Suppressor macrophage treated with lipopolysaccharide for 4 hours (primary cell): ENCODE measurements at regions not wholly inside any gene's neighbourhood (a gene's known extent, or its start where the extent isn't known, plus 50 kb on each side); places are given as distances from the start of the nearest gene placed in this dataset.
"Not testable (repeated sequence)": the region's sequence is repeated elsewhere in the genome, so short reads cannot be mapped to it uniquely, and the experiment has no call there.

ENCODE experiments used
- DNase-seq: peaks from one replicate; pipeline ENCODE4 v3.0.0-alpha.2; 2020

DNA sequence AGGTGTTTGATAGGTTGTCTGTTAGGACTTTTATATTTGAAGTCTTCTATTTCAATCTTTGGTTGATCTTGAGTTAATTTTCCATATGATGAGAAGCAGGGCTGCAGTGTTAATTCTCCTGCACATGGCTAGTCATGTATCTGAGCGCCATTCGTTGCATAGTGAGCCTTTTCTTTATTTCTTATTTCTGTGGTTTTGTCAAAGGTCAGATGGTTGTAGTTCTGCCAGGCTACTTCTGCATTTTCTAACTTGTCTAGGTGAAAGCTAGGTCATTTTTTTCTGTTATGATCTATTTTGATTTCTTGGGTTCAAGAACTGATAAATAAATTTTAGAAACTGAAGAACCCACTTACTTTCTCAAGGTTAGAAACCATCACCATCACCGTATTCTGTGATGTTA is 56.7 kb downstream of the CCDC74A start:
- peak; percentile 10 for DNase-seq

- peak; percentile 58 for DNase-seq
These were observed 57.3 kb downstream of the CCDC74A start for GRCh38 chr2:131584940-131585339.

GRCh38 chr2:131588152-131588873 is 60.6 kb downstream of the CCDC74A start:
- DNase-seq = no peak

- DNase-seq = not testable (repeated sequence)
These were observed 61.4 kb downstream of the CCDC74A start for GRCh38 chr2:131589126-131589525.

GRCh38 chr2:131590366-131590765 is 62.7 kb downstream of the CCDC74A start:
- DNase-seq = no peak

DNA sequence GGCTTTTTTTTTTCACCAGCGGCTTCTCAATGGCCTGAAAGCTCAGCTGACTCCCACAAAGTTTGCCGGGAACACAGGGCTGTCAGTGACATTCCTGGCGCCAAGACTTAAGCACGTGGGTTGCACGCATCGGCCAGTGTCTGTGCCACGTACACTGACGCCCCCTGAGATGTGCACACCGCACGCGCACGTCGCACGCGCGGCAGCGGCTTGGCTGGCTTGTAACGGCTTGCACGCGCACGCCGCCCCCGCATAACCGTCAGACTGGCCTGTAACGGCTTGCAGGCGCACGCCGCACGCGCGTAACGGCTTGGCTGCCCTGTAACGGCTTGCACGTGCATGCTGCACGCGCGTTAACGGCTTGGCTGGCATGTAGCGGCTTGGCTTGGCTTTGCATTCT is 63.2 kb downstream of the CCDC74A start:
- no peak for DNase-seq

GRCh38 chr2:131596561-131596960 is 68.9 kb downstream of the CCDC74A start:
- not testable (repeated sequence) for DNase-seq

DNA sequence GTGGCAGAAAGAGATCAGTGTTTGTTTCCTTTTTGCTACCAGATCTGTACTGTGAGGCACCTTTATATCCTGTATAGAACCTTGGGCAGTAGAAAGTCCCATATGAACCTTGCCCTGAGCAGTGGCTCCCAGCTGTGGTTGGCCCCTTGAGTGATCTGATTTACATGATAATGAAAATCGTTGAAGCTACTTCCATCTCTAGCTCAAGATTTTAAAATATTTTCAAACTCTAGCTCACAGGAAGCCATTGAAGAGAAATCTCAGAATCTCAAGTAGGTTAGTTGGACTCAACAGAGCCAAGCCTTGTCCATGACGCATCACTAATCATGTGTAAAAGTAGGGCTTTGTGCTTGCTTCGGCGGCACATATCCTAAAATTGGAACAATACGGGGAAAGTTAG is 74.8 kb downstream of the CCDC74A start:
- not testable (repeated sequence) for DNase-seq

GRCh38 chr2:131604652-131605051 is 77.0 kb downstream of the CCDC74A start:
- DNase-seq = not testable (repeated sequence)

DNA sequence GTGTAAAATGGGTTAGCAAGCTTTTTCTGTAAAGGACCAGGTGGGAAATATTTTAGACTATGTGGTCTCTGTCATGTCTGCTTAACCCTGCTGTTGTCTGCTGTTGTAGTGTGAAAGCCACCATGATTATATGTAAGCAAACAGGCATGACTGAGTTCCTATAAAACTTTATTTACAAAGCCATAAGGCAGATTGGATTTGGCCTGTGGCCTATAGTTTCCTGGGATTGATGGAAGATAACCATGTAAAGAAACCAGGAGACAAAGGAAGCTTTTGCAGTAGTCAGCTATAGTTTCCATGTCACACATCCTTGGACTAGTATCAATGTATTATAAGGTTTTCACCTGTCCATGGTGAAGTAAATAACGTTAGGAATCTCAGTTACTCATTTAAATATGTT is 78.7 kb downstream of the CCDC74A start:
- not testable (repeated sequence) for DNase-seq

- not testable (repeated sequence) for DNase-seq
These were observed 79.4 kb downstream of the CCDC74A start for GRCh38 chr2:131607056-131607455.

DNA sequence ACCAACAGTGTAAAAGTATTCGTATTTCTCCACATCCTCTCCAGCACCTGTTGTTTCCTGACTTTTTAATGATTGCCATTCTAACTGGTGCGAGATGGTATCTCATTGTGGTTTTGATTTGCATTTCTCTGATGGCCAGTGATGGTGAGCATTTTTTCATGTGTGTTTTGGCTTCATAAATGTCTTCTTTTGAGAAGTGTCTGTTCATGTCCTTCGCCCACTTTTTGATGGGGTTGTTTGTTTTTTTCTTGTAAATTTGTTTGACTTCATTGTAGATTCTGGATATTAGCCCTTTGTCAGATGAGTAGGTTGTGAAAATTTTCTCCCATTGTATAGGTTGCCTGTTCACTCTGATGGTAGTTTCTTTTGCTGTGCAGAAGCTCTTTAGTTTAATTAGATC is 86.9 kb downstream of the CCDC74A start:
- DNase-seq = not testable (repeated sequence)

GRCh38 chr2:131618320-131618719 is 90.6 kb downstream of the CCDC74A start:
- DNase-seq = not testable (repeated sequence)

DNA sequence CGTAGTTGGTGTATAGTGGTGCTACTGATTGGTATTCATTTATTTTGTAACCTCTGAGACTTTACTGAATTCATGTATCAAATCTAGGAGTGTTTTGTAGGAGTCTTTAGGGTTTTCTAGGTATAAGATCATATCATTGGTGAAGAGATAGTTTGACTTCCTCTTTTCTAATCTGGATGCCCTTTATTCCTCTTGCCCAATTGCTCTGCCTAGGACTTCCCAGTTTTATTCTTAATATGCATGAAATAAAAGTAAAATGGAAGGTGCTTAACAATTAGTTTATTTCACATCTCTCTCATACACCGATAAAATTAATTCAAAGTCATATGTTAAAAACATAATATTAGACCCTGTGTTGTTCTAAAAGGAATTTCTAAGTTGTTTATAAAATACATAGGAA is 95.2 kb downstream of the CCDC74A start:
- peak; percentile 19 for DNase-seq

GRCh38 chr2:131626011-131626410 is 98.3 kb downstream of the CCDC74A start:
- DNase-seq = not testable (repeated sequence)

GRCh38 chr2:131626565-131626964 is 98.9 kb downstream of the CCDC74A start:
- not testable (repeated sequence) for DNase-seq

GRCh38 chr2:131627777-131628176 is 100.1 kb downstream of the CCDC74A start:
- DNase-seq = not testable (repeated sequence)

DNA sequence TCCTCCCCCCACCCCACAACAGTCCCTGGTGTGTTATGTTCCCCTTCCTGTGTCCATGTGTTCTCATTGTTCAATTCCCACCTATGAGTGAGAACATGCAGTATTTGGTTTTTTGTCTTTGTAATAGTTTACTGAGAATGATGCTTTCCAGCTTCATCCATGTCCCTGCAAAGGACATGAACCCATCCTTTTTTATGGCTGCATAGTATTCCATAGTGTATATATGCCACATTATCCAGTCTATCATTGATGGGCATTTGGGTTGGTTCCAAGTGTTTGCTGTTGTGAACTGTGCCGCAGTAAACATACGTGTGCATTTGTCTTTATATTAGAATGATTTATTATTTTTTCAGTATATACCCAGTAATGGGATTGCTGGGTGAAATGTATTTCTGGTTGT is 104.0 kb downstream of the CCDC74A start:
- DNase-seq = not testable (repeated sequence)

GRCh38 chr2:131633405-131633804 is 105.7 kb downstream of the CCDC74A start:
- DNase-seq = not testable (repeated sequence)

GRCh38 chr2:131633827-131634695 is 106.4 kb downstream of the CCDC74A start:
- not testable (repeated sequence) for DNase-seq

GRCh38 chr2:131635611-131636010 is 107.9 kb downstream of the CCDC74A start:
- no peak for DNase-seq

DNA sequence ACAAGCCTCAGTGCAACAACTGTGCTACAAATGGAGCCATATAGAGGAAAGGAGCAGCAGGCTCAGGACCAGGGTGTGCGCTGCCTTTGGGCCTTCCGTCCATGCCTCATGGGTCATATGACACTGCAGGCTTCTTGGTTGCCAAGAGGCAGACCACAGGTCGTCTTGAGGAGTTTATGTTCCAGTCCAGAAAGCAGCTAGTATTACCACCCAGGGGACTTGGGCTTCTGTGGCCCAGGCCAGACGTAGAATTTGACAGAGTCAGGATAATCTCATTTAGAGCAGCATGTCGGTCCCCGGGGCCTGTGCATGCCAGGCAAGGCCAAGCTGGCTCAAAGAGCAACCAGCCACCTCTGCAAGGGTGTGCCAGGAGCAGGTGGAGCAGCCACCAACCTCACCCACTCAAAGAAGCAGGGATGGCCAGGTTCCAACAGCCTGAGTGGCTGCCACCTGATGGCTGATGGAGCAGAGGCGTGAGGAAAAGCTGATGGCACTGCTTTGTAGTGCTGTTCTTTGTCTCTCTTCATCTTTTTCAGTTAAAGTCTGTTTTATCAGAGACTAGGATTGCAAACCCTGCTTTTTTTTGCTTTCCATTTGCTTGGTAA is 109.1 kb downstream of the CCDC74A start:
- not testable (repeated sequence) for DNase-seq

- DNase-seq = not testable (repeated sequence)
These were observed 111.4 kb downstream of the CCDC74A start for GRCh38 chr2:131639001-131639620.
